Epithelial cell of proximal tubule (primary cell): ENCODE measurements at regions not wholly inside any gene's neighbourhood (a gene's known extent, or its start where the extent isn't known, plus 50 kb on each side); places are given as distances from the start of the nearest gene placed in this dataset.

Experiments used
- DNase-seq: peaks from one replicate; pipeline ENCODE4 v3.0.0-alpha.2; 2011; ENCODE audit warnings: low read depth
- H3K4me3 ChIP-seq: 2 replicates; pipeline ENCODE4 v1.5.1; 2011; ENCODE audit warnings: low read depth, mild to moderate bottlenecking, low read length
- CTCF ChIP-seq: conservative IDR thresholded peaks from 2 replicates; pipeline ENCODE4 v1.5.1; 2012; ENCODE audit warnings: low read depth, mild to moderate bottlenecking, low read length

GRCh38 chr12:88398031-88398430 is 182.2 kb downstream of the KITLG start:
- DNase-seq, result no peak
- H3K4me3 ChIP-seq, result no peak overlapping the region
- no peak for TF ChIP-seq CTCF

- no peak for DNase-seq
- no peak for TF ChIP-seq CTCF
- no peak overlapping the region for H3K4me3 ChIP-seq
Observed at GRCh38 chr12:88399811-88400210, 180.5 kb downstream of the KITLG start.

GRCh38 chr12:88400302-88400701 is 180.0 kb downstream of the KITLG start:
- DNase-seq, result no peak
- H3K4me3 ChIP-seq, result no peak overlapping the region
- no peak for TF ChIP-seq CTCF

GRCh38 chr12:88401155-88401554 is 179.1 kb downstream of the KITLG start:
- H3K4me3 ChIP-seq, result no peak overlapping the region
- TF ChIP-seq CTCF, result no peak
- DNase-seq, result no peak

- TF ChIP-seq CTCF, result no peak
- no peak overlapping the region for H3K4me3 ChIP-seq
- DNase-seq, result no peak
Observed at GRCh38 chr12:88406905-88407304, 173.4 kb downstream of the KITLG start.

- H3K4me3 ChIP-seq, result no peak overlapping the region
- DNase-seq, result no peak
- TF ChIP-seq CTCF, result no peak
Observed at GRCh38 chr12:88408823-88409222, 171.4 kb downstream of the KITLG start.

GRCh38 chr12:88409257-88409656 is 171.0 kb downstream of the KITLG start:
- no peak for TF ChIP-seq CTCF
- DNase-seq, result no peak
- H3K4me3 ChIP-seq, result no peak overlapping the region
